Mammary epithelial cell (primary cell): ENCODE measurements at regions not wholly inside any gene's neighbourhood (a gene's known extent, or its start where the extent isn't known, plus 50 kb on each side); places are given as distances from the start of the nearest gene placed in this dataset.

Source experiments
- EZH2 ChIP-seq: IDR thresholded peaks from 2 replicates; pipeline ENCODE4 v1.6.1; 2012; ENCODE audit warnings: low read length, inconsistent platforms, borderline replicate concordance
- TF ChIP-seq, protein P1 (sequence below), 2 donors: IDR thresholded peaks in 1 of 2; conservative IDR thresholded peaks in 1 of 2; 2 replicates each; pipeline ENCODE4 v1.5.1; 2011 to 2012; ENCODE audit warnings: inconsistent platforms in 2 of 2, low read length in 2 of 2, mild to moderate bottlenecking in 2 of 2, control low read depth in 1 of 2, low read depth in 1 of 2; ENCODE audit not compliant: insufficient read depth in 1 of 2; ENCODE audit errors: extremely low read depth in 1 of 2

GRCh38 chr2:45069684-45070083 is 60.4 kb upstream of the SIX2 start:
- TF ChIP-seq, protein P1, sequence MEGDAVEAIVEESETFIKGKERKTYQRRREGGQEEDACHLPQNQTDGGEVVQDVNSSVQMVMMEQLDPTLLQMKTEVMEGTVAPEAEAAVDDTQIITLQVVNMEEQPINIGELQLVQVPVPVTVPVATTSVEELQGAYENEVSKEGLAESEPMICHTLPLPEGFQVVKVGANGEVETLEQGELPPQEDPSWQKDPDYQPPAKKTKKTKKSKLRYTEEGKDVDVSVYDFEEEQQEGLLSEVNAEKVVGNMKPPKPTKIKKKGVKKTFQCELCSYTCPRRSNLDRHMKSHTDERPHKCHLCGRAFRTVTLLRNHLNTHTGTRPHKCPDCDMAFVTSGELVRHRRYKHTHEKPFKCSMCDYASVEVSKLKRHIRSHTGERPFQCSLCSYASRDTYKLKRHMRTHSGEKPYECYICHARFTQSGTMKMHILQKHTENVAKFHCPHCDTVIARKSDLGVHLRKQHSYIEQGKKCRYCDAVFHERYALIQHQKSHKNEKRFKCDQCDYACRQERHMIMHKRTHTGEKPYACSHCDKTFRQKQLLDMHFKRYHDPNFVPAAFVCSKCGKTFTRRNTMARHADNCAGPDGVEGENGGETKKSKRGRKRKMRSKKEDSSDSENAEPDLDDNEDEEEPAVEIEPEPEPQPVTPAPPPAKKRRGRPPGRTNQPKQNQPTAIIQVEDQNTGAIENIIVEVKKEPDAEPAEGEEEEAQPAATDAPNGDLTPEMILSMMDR (conservative IDR thresholded peaks at IDR 0.05 in 1 of 2, IDR thresholded peaks at IDR 0.05 in 1 of 2; ENCODE audit: extremely low read depth in 1 of 2, insufficient read depth in 1 of 2, low read depth in 1 of 2, low read length in 2 of 2), result no peak
- TF ChIP-seq EZH2, result no peak
